Mesenchymal stem cell (in vitro differentiated cells and primary cell): ENCODE measurements at regions not wholly inside any gene's neighbourhood (a gene's known extent, or its start where the extent isn't known, plus 50 kb on each side); places are given as distances from the start of the nearest gene placed in this dataset.
"Not testable (repeated sequence)": the region's sequence is repeated elsewhere in the genome, so short reads cannot be mapped to it uniquely, and the experiment has no call there.

ENCODE experiments used
- DNase-seq: peaks from one replicate; pipeline ENCODE4 v3.0.0-alpha.2; 2013
- H2AFZ ChIP-seq: one replicate; pipeline ENCODE4 v1.6.1; 2013; ENCODE audit warnings: low read depth, mild to moderate bottlenecking, control low read depth, inconsistent platforms, low read length, moderate library complexity
- H2AK5ac ChIP-seq: 2 replicates; pipeline ENCODE4 v1.6.1; 2013; ENCODE audit warnings: low read length, moderate library complexity, mild to moderate bottlenecking, inconsistent platforms; ENCODE audit not compliant: severe bottlenecking
- H2BK120ac ChIP-seq: one replicate; pipeline ENCODE4 v1.6.1; 2013; ENCODE audit warnings: low read depth, mild to moderate bottlenecking, inconsistent platforms, low read length, moderate library complexity
- H2BK12ac ChIP-seq, 2 experiments: one replicate each; pipeline ENCODE4 v1.6.1; 2013; ENCODE audit warnings: inconsistent platforms in 2 of 2, low read length in 2 of 2, mild to moderate bottlenecking in 2 of 2, moderate library complexity in 2 of 2, control low read depth in 1 of 2
- H2BK15ac ChIP-seq: one replicate; pipeline ENCODE4 v1.6.1; 2013; ENCODE audit warnings: mild to moderate bottlenecking, low read depth, inconsistent platforms; ENCODE audit not compliant: poor library complexity, severe bottlenecking
- H2BK5ac ChIP-seq: 2 replicates; pipeline ENCODE4 v1.6.1; 2013; ENCODE audit warnings: low read depth, mild to moderate bottlenecking, low read length, control low read depth, inconsistent platforms; ENCODE audit not compliant: poor library complexity, severe bottlenecking
- H3K14ac ChIP-seq, 2 experiments: one replicate each; pipeline ENCODE4 v1.6.1; 2013; ENCODE audit warnings: inconsistent platforms in 2 of 2, low read length in 2 of 2, control low read depth in 1 of 2, mild to moderate bottlenecking in 1 of 2, moderate library complexity in 1 of 2
- H3K18ac ChIP-seq, 2 experiments: one replicate each; pipeline ENCODE4 v1.6.1; 2013; ENCODE audit warnings: inconsistent platforms in 2 of 2, low read length in 2 of 2, control low read depth in 1 of 2, low read depth in 1 of 2, mild to moderate bottlenecking in 1 of 2
- H3K23ac ChIP-seq, 2 experiments: one replicate each; pipeline ENCODE4 v1.6.1; 2013; ENCODE audit warnings: inconsistent platforms in 2 of 2, low read length in 2 of 2, mild to moderate bottlenecking in 2 of 2, moderate library complexity in 2 of 2, control low read depth in 1 of 2
- H3K27ac ChIP-seq: 2 replicates; pipeline ENCODE4 v1.5.1; 2013; ENCODE audit warnings: mild to moderate bottlenecking, moderate library complexity, low read length, control low read depth, inconsistent platforms; ENCODE audit not compliant: poor library complexity, severe bottlenecking
- H3K27me3 ChIP-seq, 2 experiments: 2 replicates each; pipeline versions ENCODE4 v1.6.1 to v1.7.0; 2013; ENCODE audit warnings: low read length in 2 of 2, mild to moderate bottlenecking in 2 of 2, moderate library complexity in 2 of 2, control low read depth in 1 of 2, inconsistent platforms in 1 of 2; ENCODE audit not compliant: control insufficient read depth in 1 of 2, insufficient read depth in 1 of 2
- H3K36me3 ChIP-seq, 2 experiments: 2 replicates each; pipeline versions ENCODE4 v1.6.1 to v1.7.0; 2013; ENCODE audit warnings: low read length in 2 of 2, control low read depth in 1 of 2, inconsistent platforms in 1 of 2, low read depth in 1 of 2, mild to moderate bottlenecking in 1 of 2; ENCODE audit not compliant: insufficient read depth in 2 of 2, control insufficient read depth in 1 of 2
- H3K4ac ChIP-seq, 2 experiments: one replicate each; pipeline ENCODE4 v1.6.1; 2013; ENCODE audit warnings: inconsistent platforms in 2 of 2, low read length in 2 of 2, mild to moderate bottlenecking in 2 of 2, moderate library complexity in 2 of 2, control low read depth in 1 of 2, low read depth in 1 of 2
- H3K4me1 ChIP-seq: 2 replicates; pipeline ENCODE4 v1.6.1; 2013; ENCODE audit warnings: low read depth, low read length, control low read depth; ENCODE audit not compliant: control insufficient read depth, insufficient read depth
- H3K4me2 ChIP-seq: 2 replicates; pipeline ENCODE4 v1.6.1; 2013; ENCODE audit warnings: low read length, mild to moderate bottlenecking, inconsistent platforms; ENCODE audit not compliant: poor library complexity, severe bottlenecking
- H3K4me3 ChIP-seq, 2 experiments: 2 replicates each; pipeline versions ENCODE4 v1.5.1 to v1.7.0; 2013; ENCODE audit warnings: low read length in 2 of 2, mild to moderate bottlenecking in 2 of 2, control low read depth in 1 of 2, low read depth in 1 of 2; ENCODE audit not compliant: insufficient read depth in 1 of 2
- H3K79me1 ChIP-seq: replicated peaks from 2 replicates; pipeline ENCODE4 v1.6.1; 2013; ENCODE audit warnings: mild to moderate bottlenecking, control low read depth, low read length, inconsistent platforms; ENCODE audit not compliant: poor library complexity, severe bottlenecking
- H3K9ac ChIP-seq: 2 replicates; pipeline ENCODE4 v1.7.0; 2013; ENCODE audit warnings: mild to moderate bottlenecking, low read length, moderate library complexity
- H3K9me3 ChIP-seq: 2 replicates; pipeline ENCODE4 v1.7.0; 2013; ENCODE audit warnings: mild to moderate bottlenecking, low read length; ENCODE audit not compliant: control insufficient read depth
- H4K8ac ChIP-seq: one replicate; pipeline ENCODE4 v1.6.1; 2013; ENCODE audit warnings: inconsistent platforms, mild to moderate bottlenecking, low read length, moderate library complexity
- H4K91ac ChIP-seq: one replicate; pipeline ENCODE4 v1.6.1; 2013; ENCODE audit warnings: mild to moderate bottlenecking, low read length, inconsistent platforms
- WGBS: methylation state at CpG from one replicate; pipeline ENCODE4 v1.1.7; 2013; ENCODE audit warnings: mixed read lengths; 5-methylcytosine and 5-hydroxymethylcytosine counted together

- no peak overlapping the region for H2AFZ ChIP-seq
- H3K4me1 ChIP-seq, result no peaks in the 10 kb centered on the region
- no peak overlapping the region for H2BK12ac ChIP-seq
- H3K79me1 ChIP-seq, result no peaks in the 10 kb centered on the region
- no peak overlapping the region for H2BK15ac ChIP-seq
- H3K4ac ChIP-seq, result no peak overlapping the region
- no peak for DNase-seq
- H3K23ac ChIP-seq, result no peak overlapping the region
- H3K4me3 ChIP-seq, result no peak overlapping the region
- no peak overlapping the region for H2BK120ac ChIP-seq
- no peak overlapping the region for H3K4me2 ChIP-seq
- H3K14ac ChIP-seq, result no peak overlapping the region
- H3K36me3 ChIP-seq, result no peaks in the 10 kb centered on the region
- H3K9ac ChIP-seq, result no peak overlapping the region
- H4K8ac ChIP-seq, result no peak overlapping the region
- H4K91ac ChIP-seq, result no peak overlapping the region
- H3K18ac ChIP-seq, result no peak overlapping the region
- H3K9me3 ChIP-seq, result no peaks in the 10 kb centered on the region
- no peak overlapping the region for H2AK5ac ChIP-seq
- H3K27me3 ChIP-seq, result no peaks in the 10 kb centered on the region
- H2BK5ac ChIP-seq, result no peak overlapping the region
- no peak overlapping the region for H3K27ac ChIP-seq
Observed at GRCh38 chr22:16658068-16658467, 65.5 kb upstream of the CCT8L2 start.

- Histone ChIP-seq H3K27me3 (no peaks in the 10 kb centered on the region), H3K14ac (no peak overlapping the region), H2BK12ac (no peak overlapping the region), H2BK15ac (no peak overlapping the region), H3K79me1 (no peaks in the 10 kb centered on the region), H3K18ac (no peak overlapping the region), H3K4me1 (no peaks in the 10 kb centered on the region), H3K23ac (no peak overlapping the region), H3K4me2 (no peak overlapping the region), H3K4ac (no peak overlapping the region), H3K4me3 (no peak overlapping the region), H4K8ac (no peak overlapping the region), H4K91ac (no peak overlapping the region), H3K36me3 (peaks cover 0 to 18% of the 10 kb centered on the region in 2 experiments), H3K27ac (no peak overlapping the region), H2AFZ (no peak overlapping the region), H3K9me3 (peaks cover 16% of the 10 kb centered on the region), H3K9ac (no peak overlapping the region), H2BK5ac (no peak overlapping the region), H2AK5ac (no peak overlapping the region), H2BK120ac (no peak overlapping the region)
- DNase-seq, result no peak
- WGBS, result 61% methylated on average over 5 of the region's 5 CpGs
Observed at GRCh38 chr22:16654882-16655281, 62.3 kb upstream of the CCT8L2 start.

GRCh38 chr22:16654336-16654735, 61.7 kb upstream of the CCT8L2 start:
- 17% methylated on average over 1 of the region's 2 CpGs for WGBS
- not testable (repeated sequence) for H3K4me2 ChIP-seq, H2BK12ac ChIP-seq, H3K14ac ChIP-seq, H3K4ac ChIP-seq, H2AFZ ChIP-seq, H2BK120ac ChIP-seq, H3K9ac ChIP-seq, H4K8ac ChIP-seq, H3K4me3 ChIP-seq, H2AK5ac ChIP-seq, H2BK5ac ChIP-seq, H3K18ac ChIP-seq, H3K27ac ChIP-seq, H4K91ac ChIP-seq, H3K79me1 ChIP-seq, H3K4me1 ChIP-seq, DNase-seq, H2BK15ac ChIP-seq, H3K23ac ChIP-seq, H3K27me3 ChIP-seq
- Histone ChIP-seq H3K36me3 (peaks cover 0 to 22% of the 10 kb centered on the region in 2 experiments), H3K9me3 (peaks cover 19% of the 10 kb centered on the region)

- not testable (repeated sequence) for H2BK15ac ChIP-seq, H3K14ac ChIP-seq, H3K9ac ChIP-seq, H4K91ac ChIP-seq, H3K27ac ChIP-seq, DNase-seq, H3K79me1 ChIP-seq, H3K23ac ChIP-seq, H2BK5ac ChIP-seq, H3K27me3 ChIP-seq, H2AFZ ChIP-seq, H4K8ac ChIP-seq, H3K4me2 ChIP-seq, H3K18ac ChIP-seq, H2AK5ac ChIP-seq, H3K4me1 ChIP-seq, H3K4me3 ChIP-seq, H3K4ac ChIP-seq, H2BK12ac ChIP-seq, H2BK120ac ChIP-seq
- Histone ChIP-seq H3K9me3 (peaks cover 19% of the 10 kb centered on the region), H3K36me3 (peaks cover 0 to 22% of the 10 kb centered on the region in 2 experiments)
- WGBS, result 55% methylated on average over 6 of the region's 7 CpGs
Observed at GRCh38 chr22:16653222-16653621, 60.6 kb upstream of the CCT8L2 start.
